Activated CD8-positive, alpha-beta memory T cell treated with anti-CD3 and anti-CD28 coated beads, Interleukin-2, amount 50 U/mL, for 1 hour (primary cell): ENCODE measurements at regions not wholly inside any gene's neighbourhood (a gene's known extent, or its start where the extent isn't known, plus 50 kb on each side); places are given as distances from the start of the nearest gene placed in this dataset.

ENCODE experiments used
- DNase-seq: peaks from one replicate; pipeline ENCODE4 v3.0.0-alpha.2; 2020; ENCODE audit errors: extremely low read depth

GRCh38 chr5:124647352-124647751, 99.1 kb downstream of the ZNF608 start:
- no peak for DNase-seq

- no peak for DNase-seq
Measured at GRCh38 chr5:124645396-124645795, 101.0 kb downstream of the ZNF608 start.

GRCh38 chr5:124644582-124644981, 101.9 kb downstream of the ZNF608 start:
- no peak for DNase-seq

- no peak for DNase-seq
Measured at GRCh38 chr5:124644138-124644537, 102.3 kb downstream of the ZNF608 start.

- no peak for DNase-seq
Measured at GRCh38 chr5:124643336-124643735, 103.1 kb downstream of the ZNF608 start.

GRCh38 chr5:124642151-124642550, 104.3 kb downstream of the ZNF608 start:
- no peak for DNase-seq

- no peak for DNase-seq
Measured at GRCh38 chr5:124641154-124641792, 105.2 kb downstream of the ZNF608 start.

GRCh38 chr5:124639095-124639665, 107.3 kb downstream of the ZNF608 start:
- DNase-seq: no peak

GRCh38 chr5:124637011-124637410, 109.4 kb downstream of the ZNF608 start:
- no peak for DNase-seq

GRCh38 chr5:124634741-124635323, 111.6 kb downstream of the ZNF608 start:
- DNase-seq: no peak

- DNase-seq: no peak
Measured at GRCh38 chr5:124634228-124634739, 112.2 kb downstream of the ZNF608 start.

GRCh38 chr5:124633209-124633608, 113.2 kb downstream of the ZNF608 start:
- DNase-seq: no peak

GRCh38 chr5:124631874-124632550, 114.4 kb downstream of the ZNF608 start:
- no peak for DNase-seq

GRCh38 chr5:124630767-124631704, 115.4 kb downstream of the ZNF608 start:
- no peak for DNase-seq

- DNase-seq: no peak
Measured at GRCh38 chr5:124628721-124629596, 117.5 kb downstream of the ZNF608 start.

GRCh38 chr5:124627815-124628595, 118.4 kb downstream of the ZNF608 start:
- no peak for DNase-seq

- no peak for DNase-seq
Measured at GRCh38 chr5:124626053-124626452, 120.4 kb downstream of the ZNF608 start.

GRCh38 chr5:124623265-124623664, 123.2 kb downstream of the ZNF608 start:
- no peak for DNase-seq

- DNase-seq: no peak
Measured at GRCh38 chr5:124622851-124623250, 123.6 kb downstream of the ZNF608 start.

- DNase-seq: no peak
Measured at GRCh38 chr5:124621279-124621678, 125.2 kb downstream of the ZNF608 start.
